ENCODE measurements at regions not wholly inside any gene's neighbourhood (a gene's known extent, or its start where the extent isn't known, plus 50 kb on each side); places are given as distances from the start of the nearest gene placed in this dataset.
A peak's percentile ranks its signal among the peaks of the same experiment; 100 is the strongest.

- FAIRE-seq: no peak
- DNase-seq (ENCODE audit: insufficient read length, low spot score): no peak
Observed at GRCh38 chr2:12274591-12274990, 442.1 kb upstream of the TRIB2 start.

GRCh38 chr2:12277241-12278034 is 439.3 kb upstream of the TRIB2 start:
- FAIRE-seq: no peak
- DNase-seq (ENCODE audit: insufficient read length, low spot score): no peak
- TF ChIP-seq POLR2AphosphoS5 (IDR thresholded peaks at IDR 0.05; ENCODE audit: low read depth, low read length): no peak
- no peak for TF ChIP-seq POLR2A (IDR thresholded peaks at IDR 0.05; ENCODE audit: low read depth, low read length)

More at GRCh38 chr2:12274591-12274990, 442.1 kb upstream of the TRIB2 start:
- no peak for TF ChIP-seq POLR2AphosphoS5 (IDR thresholded peaks at IDR 0.05; ENCODE audit: low read depth, low read length)
- no peak for TF ChIP-seq POU2F2 (IDR thresholded peaks at IDR 0.05; ENCODE audit: low read depth, low read length)
- no peak for TF ChIP-seq PAX5 (IDR thresholded peaks at IDR 0.05; ENCODE audit: insufficient read depth, low read length, severe bottlenecking)
- no peak for TF ChIP-seq TAF1 (IDR thresholded peaks at IDR 0.05; ENCODE audit: low read depth, low read length)
- no peak for TF ChIP-seq SPI1 (IDR thresholded peaks at IDR 0.05; ENCODE audit: low read depth, low read length)

- no peak for FAIRE-seq
- TF ChIP-seq PAX5 (IDR thresholded peaks at IDR 0.05; ENCODE audit: insufficient read depth, low read length, severe bottlenecking): no peak
- TF ChIP-seq POU2F2 (IDR thresholded peaks at IDR 0.05; ENCODE audit: low read depth, low read length): no peak
- no peak for TF ChIP-seq SPI1 (IDR thresholded peaks at IDR 0.05; ENCODE audit: low read depth, low read length)
- no peak for TF ChIP-seq TAF1 (IDR thresholded peaks at IDR 0.05; ENCODE audit: low read depth, low read length)
- TF ChIP-seq POLR2A (IDR thresholded peaks at IDR 0.05; ENCODE audit: low read depth, low read length): no peak
- no peak for TF ChIP-seq POLR2AphosphoS5 (IDR thresholded peaks at IDR 0.05; ENCODE audit: low read depth, low read length)
- DNase-seq (ENCODE audit: insufficient read length, low spot score): no peak
Observed at GRCh38 chr2:12278217-12278750, 438.5 kb upstream of the TRIB2 start.

- peak; percentile 76 for FAIRE-seq
- no peak for TF ChIP-seq POLR2AphosphoS5 (IDR thresholded peaks at IDR 0.05; ENCODE audit: low read depth, low read length)
- TF ChIP-seq POLR2A (IDR thresholded peaks at IDR 0.05; ENCODE audit: low read depth, low read length): no peak
- TF ChIP-seq TAF1 (IDR thresholded peaks at IDR 0.05; ENCODE audit: low read depth, low read length): no peak
- no peak for TF ChIP-seq PAX5 (IDR thresholded peaks at IDR 0.05; ENCODE audit: insufficient read depth, low read length, severe bottlenecking)
- TF ChIP-seq SPI1 (IDR thresholded peaks at IDR 0.05; ENCODE audit: low read depth, low read length): no peak
- TF ChIP-seq POU2F2 (IDR thresholded peaks at IDR 0.05; ENCODE audit: low read depth, low read length): no peak
- DNase-seq (ENCODE audit: insufficient read length, low spot score): no peak
Observed at GRCh38 chr2:12282780-12283695, 433.7 kb upstream of the TRIB2 start.

GRCh38 chr2:12284037-12284436 is 432.7 kb upstream of the TRIB2 start:
- no peak for FAIRE-seq
- TF ChIP-seq TAF1 (IDR thresholded peaks at IDR 0.05; ENCODE audit: low read depth, low read length) (no peak), POLR2AphosphoS5 (IDR thresholded peaks at IDR 0.05; ENCODE audit: low read depth, low read length) (no peak), POU2F2 (IDR thresholded peaks at IDR 0.05; ENCODE audit: low read depth, low read length) (no peak), POLR2A (IDR thresholded peaks at IDR 0.05; ENCODE audit: low read depth, low read length) (no peak), SPI1 (IDR thresholded peaks at IDR 0.05; ENCODE audit: low read depth, low read length) (no peak), PAX5 (IDR thresholded peaks at IDR 0.05; ENCODE audit: insufficient read depth, low read length, severe bottlenecking) (no peak)

GRCh38 chr2:12284487-12284886 is 432.2 kb upstream of the TRIB2 start:
- FAIRE-seq: no peak
- no peak for DNase-seq (ENCODE audit: insufficient read length, low spot score)

More at GRCh38 chr2:12284037-12284436, 432.7 kb upstream of the TRIB2 start:
- DNase-seq (ENCODE audit: insufficient read length, low spot score): no peak

GRCh38 chr2:12286347-12286746 is 430.4 kb upstream of the TRIB2 start:
- no peak for DNase-seq (ENCODE audit: insufficient read length, low spot score)
- TF ChIP-seq POLR2AphosphoS5 (IDR thresholded peaks at IDR 0.05; ENCODE audit: low read depth, low read length): no peak
- no peak for FAIRE-seq

More at GRCh38 chr2:12284487-12284886, 432.2 kb upstream of the TRIB2 start:
- TF ChIP-seq POU2F2 (IDR thresholded peaks at IDR 0.05; ENCODE audit: low read depth, low read length) (no peak), TAF1 (IDR thresholded peaks at IDR 0.05; ENCODE audit: low read depth, low read length) (no peak), POLR2A (IDR thresholded peaks at IDR 0.05; ENCODE audit: low read depth, low read length) (no peak), PAX5 (IDR thresholded peaks at IDR 0.05; ENCODE audit: insufficient read depth, low read length, severe bottlenecking) (no peak), SPI1 (IDR thresholded peaks at IDR 0.05; ENCODE audit: low read depth, low read length) (no peak), POLR2AphosphoS5 (IDR thresholded peaks at IDR 0.05; ENCODE audit: low read depth, low read length) (no peak)

- no peak for FAIRE-seq
- no peak for DNase-seq (ENCODE audit: insufficient read length, low spot score)
- TF ChIP-seq SPI1 (IDR thresholded peaks at IDR 0.05; ENCODE audit: low read depth, low read length) (no peak), TAF1 (IDR thresholded peaks at IDR 0.05; ENCODE audit: low read depth, low read length) (no peak), PAX5 (IDR thresholded peaks at IDR 0.05; ENCODE audit: insufficient read depth, low read length, severe bottlenecking) (no peak), POLR2A (IDR thresholded peaks at IDR 0.05; ENCODE audit: low read depth, low read length) (no peak), POLR2AphosphoS5 (IDR thresholded peaks at IDR 0.05; ENCODE audit: low read depth, low read length) (no peak), POU2F2 (IDR thresholded peaks at IDR 0.05; ENCODE audit: low read depth, low read length) (no peak)
Observed at GRCh38 chr2:12287220-12287751, 429.4 kb upstream of the TRIB2 start.

GRCh38 chr2:12288048-12288447 is 428.7 kb upstream of the TRIB2 start:
- TF ChIP-seq PAX5 (IDR thresholded peaks at IDR 0.05; ENCODE audit: insufficient read depth, low read length, severe bottlenecking) (no peak), POU2F2 (IDR thresholded peaks at IDR 0.05; ENCODE audit: low read depth, low read length) (no peak), POLR2AphosphoS5 (IDR thresholded peaks at IDR 0.05; ENCODE audit: low read depth, low read length) (no peak), POLR2A (IDR thresholded peaks at IDR 0.05; ENCODE audit: low read depth, low read length) (no peak), SPI1 (IDR thresholded peaks at IDR 0.05; ENCODE audit: low read depth, low read length) (no peak), TAF1 (IDR thresholded peaks at IDR 0.05; ENCODE audit: low read depth, low read length) (no peak)
- FAIRE-seq: no peak
- DNase-seq (ENCODE audit: insufficient read length, low spot score): no peak
